T1000 (cell line): ENCODE measurements at regions not wholly inside any gene's neighbourhood (a gene's known extent, or its start where the extent isn't known, plus 50 kb on each side); places are given as distances from the start of the nearest gene placed in this dataset.

Experiments used
- DNase-seq: peaks from one replicate; lab custom pipeline; 2025; ENCODE audit warnings: mixed read lengths; lab: John Stamatoyannopoulos, UW

- DNase-seq = no peak
Observed at GRCh38 chr6:3640868-3641267, 110.6 kb downstream of the PXDC1 start.

GRCh38 chr6:3638662-3639061 is 112.9 kb downstream of the PXDC1 start:
- no peak for DNase-seq

GRCh38 chr6:3636060-3636459 is 115.5 kb downstream of the PXDC1 start:
- no peak for DNase-seq

GRCh38 chr6:3635482-3635881 is 116.0 kb downstream of the PXDC1 start:
- no peak for DNase-seq

- no peak for DNase-seq
Observed at GRCh38 chr6:3634280-3634816, 117.2 kb downstream of the PXDC1 start.

- DNase-seq = no peak
Observed at GRCh38 chr6:3633711-3634110, 117.8 kb downstream of the PXDC1 start.

GRCh38 chr6:3631877-3632276 is 119.6 kb downstream of the PXDC1 start:
- no peak for DNase-seq

- no peak for DNase-seq
Observed at GRCh38 chr6:3631186-3631585, 120.3 kb downstream of the PXDC1 start.

GRCh38 chr6:3630258-3630835 is 121.2 kb downstream of the PXDC1 start:
- no peak for DNase-seq

GRCh38 chr6:3627956-3628835 is 123.3 kb downstream of the PXDC1 start:
- DNase-seq = no peak

GRCh38 chr6:3627501-3627900 is 124.0 kb downstream of the PXDC1 start:
- no peak for DNase-seq

- DNase-seq = no peak
Observed at GRCh38 chr6:3625980-3626563, 125.4 kb downstream of the PXDC1 start.

- DNase-seq = no peak
Observed at GRCh38 chr6:3625149-3625979, 126.1 kb downstream of the PXDC1 start.

- no peak for DNase-seq
Observed at GRCh38 chr6:3624250-3625136, 127.0 kb downstream of the PXDC1 start.

- no peak for DNase-seq
Observed at GRCh38 chr6:3623451-3624249, 127.9 kb downstream of the PXDC1 start.

GRCh38 chr6:3621411-3621810 is 130.1 kb downstream of the PXDC1 start:
- no peak for DNase-seq

GRCh38 chr6:3620937-3621336 is 130.6 kb downstream of the PXDC1 start:
- no peak for DNase-seq

GRCh38 chr6:3620389-3620788 is 131.1 kb downstream of the PXDC1 start:
- no peak for DNase-seq

GRCh38 chr6:3619800-3620199 is 131.7 kb downstream of the PXDC1 start:
- no peak for DNase-seq

GRCh38 chr6:3619201-3619600 is 132.3 kb downstream of the PXDC1 start:
- no peak for DNase-seq
